IMR-90 (cell line): ENCODE measurements at regions not wholly inside any gene's neighbourhood (a gene's known extent, or its start where the extent isn't known, plus 50 kb on each side); places are given as distances from the start of the nearest gene placed in this dataset.

Experiments used
- ATAC-seq: fragments of 200-7000 bp; cut with Tn5 transposase; 2 replicates; pipeline ENCODE4 v1.9.1; 2020; ENCODE audit warnings: low read depth, mild to moderate bottlenecking, moderate library complexity
- BruUV-seq: library from RNA; stranded (reverse); fragments of 400-500 nt; replicated peaks from 2 replicates; lab custom pipeline; 2021; lab: Mats Ljungman, UMichigan
- CTCF ChIA-PET: fragments of 300-600 bp; formaldehyde crosslinking; extraction: SDS; loops from one replicate; lab custom pipeline; 2021; ENCODE audit warnings: antibody characterized with exemption; lab: Yijun Ruan, JAX
- POLR2A ChIA-PET: fragments of 300-600 bp; sonication (Branson Sonifier 250); formaldehyde crosslinking; loops from one replicate; lab custom pipeline; 2022; ENCODE audit warnings: antibody characterized with exemption; ENCODE audit not compliant: unreplicated experiment; lab: Charles Lee
- DNase-seq: peaks from one replicate; pipeline ENCODE4 v3.0.0; 2013
- H2AFZ ChIP-seq: replicated peaks from 2 replicates; pipeline ENCODE3; 2013; ENCODE audit warnings: low read length, mild to moderate bottlenecking; ENCODE audit not compliant: poor library complexity
- H2AK5ac ChIP-seq: 2 replicates; pipeline ENCODE4 v1.6.1; 2013; ENCODE audit warnings: low read depth, low read length, inconsistent platforms
- H2AK9ac ChIP-seq: replicated peaks from 2 replicates; pipeline ENCODE3; 2013; ENCODE audit warnings: mild to moderate bottlenecking, low read depth, low read length, moderate library complexity; ENCODE audit not compliant: poor library complexity
- H2BK120ac ChIP-seq: 2 replicates; pipeline ENCODE4 v1.6.1; 2013; ENCODE audit warnings: low read depth, low read length, inconsistent platforms
- H2BK15ac ChIP-seq: 3 replicates; pipeline ENCODE4 v1.6.1; 2013; ENCODE audit warnings: low read depth, low read length, inconsistent platforms
- H2BK20ac ChIP-seq: 2 replicates; pipeline ENCODE4 v1.6.1; 2013; ENCODE audit warnings: low read depth, mild to moderate bottlenecking, inconsistent platforms, low read length, moderate library complexity
- H2BK5ac ChIP-seq: 2 replicates; pipeline ENCODE4 v1.6.1; 2013; ENCODE audit warnings: mild to moderate bottlenecking, low read depth, low read length, inconsistent platforms; ENCODE audit not compliant: poor library complexity, severe bottlenecking
- H3K14ac ChIP-seq: replicated peaks from 2 replicates; pipeline ENCODE4 v1.6.1; 2013; ENCODE audit warnings: low read depth, low read length, inconsistent platforms
- H3K18ac ChIP-seq: 2 replicates; pipeline ENCODE4 v1.6.1; 2013; ENCODE audit warnings: low read depth, low read length, control low read depth
- H3K23ac ChIP-seq: 2 replicates; pipeline ENCODE4 v1.6.1; 2013; ENCODE audit warnings: low read depth, low read length, inconsistent platforms
- H3K27ac ChIP-seq: 2 replicates; pipeline ENCODE4 v1.5.1; 2013; ENCODE audit warnings: mild to moderate bottlenecking, control low read depth, low read length; ENCODE audit not compliant: insufficient read depth
- H3K27me3 ChIP-seq: 2 replicates; pipeline ENCODE4 v1.6.1; 2013; ENCODE audit warnings: low read length; ENCODE audit not compliant: control insufficient read depth, insufficient read depth
- H3K36me3 ChIP-seq: 2 replicates; pipeline ENCODE4 v1.6.1; 2013; ENCODE audit warnings: low read length, mixed read lengths; ENCODE audit not compliant: control insufficient read depth, insufficient read depth
- H3K4ac ChIP-seq: 2 replicates; pipeline ENCODE4 v1.6.1; 2013; ENCODE audit warnings: low read depth, low read length, inconsistent platforms
- H3K4me1 ChIP-seq: 2 replicates; pipeline ENCODE4 v1.6.1; 2013; ENCODE audit warnings: low read length, mixed read lengths; ENCODE audit not compliant: control insufficient read depth, insufficient read depth
- H3K4me2 ChIP-seq: 2 replicates; pipeline ENCODE4 v1.6.1; 2013; ENCODE audit warnings: low read depth, mild to moderate bottlenecking, control low read depth, low read length, moderate library complexity
- H3K4me3 ChIP-seq: 2 replicates; pipeline ENCODE4 v1.5.1; 2013; ENCODE audit warnings: low read depth, mild to moderate bottlenecking, control low read depth, low read length, moderate library complexity; ENCODE audit not compliant: insufficient read depth
- H3K56ac ChIP-seq: 2 replicates; pipeline ENCODE4 v1.6.1; 2013; ENCODE audit warnings: low read length, inconsistent platforms; ENCODE audit not compliant: insufficient read depth; ENCODE audit errors: extremely low read depth
- H3K79me1 ChIP-seq, 2 experiments: 2 replicates each; pipeline ENCODE4 v1.6.1; 2013; ENCODE audit warnings: low read length in 2 of 2, inconsistent platforms in 1 of 2, low read depth in 1 of 2
- H3K9ac ChIP-seq: 2 replicates; pipeline ENCODE4 v1.6.1; 2013; ENCODE audit warnings: low read depth, low read length, control low read depth
- H3K9me1 ChIP-seq: 2 replicates; pipeline ENCODE4 v1.6.1; 2013; ENCODE audit warnings: low read length, inconsistent platforms; ENCODE audit not compliant: insufficient read depth
- H3K9me3 ChIP-seq: 2 replicates; pipeline ENCODE4 v1.6.1; 2013; ENCODE audit warnings: low read length; ENCODE audit not compliant: control insufficient read depth, insufficient read depth
- H4K20me1 ChIP-seq: 2 replicates; pipeline ENCODE4 v1.6.1; 2013; ENCODE audit warnings: low read length, inconsistent platforms; ENCODE audit not compliant: insufficient read depth
- H4K5ac ChIP-seq: 2 replicates; pipeline ENCODE4 v1.6.1; 2013; ENCODE audit warnings: mild to moderate bottlenecking, low read depth, low read length, control low read depth
- H4K8ac ChIP-seq, 2 experiments: 2 replicates each; pipeline ENCODE4 v1.6.1; 2013; ENCODE audit warnings: low read depth in 2 of 2, low read length in 2 of 2, control low read depth in 1 of 2, inconsistent platforms in 1 of 2
- H4K91ac ChIP-seq: 2 replicates; pipeline ENCODE4 v1.6.1; 2013; ENCODE audit warnings: low read depth, low read length, inconsistent platforms; ENCODE audit not compliant: insufficient read depth
- BHLHE40 ChIP-seq: fragments of 150-350 bp; IDR thresholded peaks from 2 replicates; pipeline ENCODE4 v1.6.1; 2016; ENCODE audit warnings: mild to moderate bottlenecking, low read depth, low read length
- CEBPB ChIP-seq: IDR thresholded peaks from 2 replicates; pipeline ENCODE4 v1.6.1; 2012; ENCODE audit warnings: low read depth, low read length, improper control_type of control experiment
- FOS ChIP-seq: fragments of 150-350 bp; IDR thresholded peaks from 2 replicates; pipeline ENCODE4 v1.6.1; 2016; ENCODE audit warnings: low read depth, low read length
- MAFK ChIP-seq: IDR thresholded peaks from 2 replicates; pipeline ENCODE4 v1.6.1; 2012; ENCODE audit warnings: low read depth, low read length, improper control_type of control experiment
- MAZ ChIP-seq: IDR thresholded peaks from 2 replicates; pipeline ENCODE4 v1.6.1; 2012; ENCODE audit warnings: low read depth, mild to moderate bottlenecking, low read length, improper control_type of control experiment, moderate library complexity, borderline replicate concordance
- MXI1 ChIP-seq: IDR thresholded peaks from 2 replicates; pipeline ENCODE4 v1.6.1; 2012; ENCODE audit warnings: low read depth, mild to moderate bottlenecking, low read length, moderate library complexity, borderline replicate concordance
- NFE2L2 ChIP-seq: fragments of 150-350 bp; IDR thresholded peaks from 2 replicates; pipeline ENCODE4 v1.6.1; 2016; ENCODE audit warnings: low read depth, mild to moderate bottlenecking, low read length
- POLR2A ChIP-seq: IDR thresholded peaks from 2 replicates; pipeline ENCODE4 v1.6.1; 2012; ENCODE audit warnings: mild to moderate bottlenecking, low read depth, low read length
- RAD21 ChIP-seq: IDR thresholded peaks from 2 replicates; pipeline ENCODE4 v1.6.1; 2012; ENCODE audit warnings: low read length, improper control_type of control experiment
- RFX5 ChIP-seq: IDR thresholded peaks from 2 replicates; pipeline ENCODE4 v1.8.0; 2012; ENCODE audit warnings: low read depth, mild to moderate bottlenecking, low read length, moderate library complexity
- SMC3 ChIP-seq: fragments of 150-350 bp; IDR thresholded peaks from 2 replicates; pipeline ENCODE4 v1.6.1; 2016; ENCODE audit warnings: low read depth, mild to moderate bottlenecking, antibody characterized with exemption, low read length, moderate library complexity
- WGBS, 2 experiments: methylation state at CpG; one replicate each; pipeline versions ENCODE4 v1.1.5 to v1.1.7; 2013; ENCODE audit warnings: missing lambda C conversion rate in 2 of 2; ENCODE audit not compliant: insufficient read length in 1 of 2; ENCODE audit errors: extremely low coverage in 2 of 2; 5-methylcytosine and 5-hydroxymethylcytosine counted together
- dilution Hi-C: fragments of 300-500 bp; cut with HindIII; formaldehyde crosslinking; loops from one replicate; pipeline ENCODE4 v1.14.3; 2018; ENCODE audit warnings: low sequenced_read_pairs; ENCODE audit not compliant: unreplicated experiment
- in situ Hi-C: fragments of 300-500 bp; cut with MboI; formaldehyde crosslinking; loops from 3 replicates; pipeline ENCODE4 v1.14.3; 2019; ENCODE audit warnings: low sequenced_read_pairs, inconsistent platforms, mixed read lengths
- intact Hi-C: fragments of 100-400 bp; cut with micrococcal nuclease; formaldehyde crosslinking; loops from 2 replicates; pipeline ENCODE4 v1.10.0; 2022
- TF ChIP-seq, protein P1 (sequence below): fragments of 150-350 bp; IDR thresholded peaks from 2 replicates; pipeline ENCODE4 v1.6.1; 2016; ENCODE audit warnings: low read depth, mild to moderate bottlenecking, low read length, moderate library complexity, borderline replicate concordance
- TF ChIP-seq, protein P2 (sequence below): conservative IDR thresholded peaks from 2 replicates; pipeline ENCODE4 v1.5.1; 2012; ENCODE audit warnings: mild to moderate bottlenecking, low read depth, low read length, improper control_type of control experiment
- TF ChIP-seq, protein P3 (sequence below): fragments of 150-350 bp; IDR thresholded peaks from 2 replicates; pipeline ENCODE4 v1.6.1; 2017; ENCODE audit warnings: mild to moderate bottlenecking, antibody characterized with exemption, low read length, low read depth

DNA sequence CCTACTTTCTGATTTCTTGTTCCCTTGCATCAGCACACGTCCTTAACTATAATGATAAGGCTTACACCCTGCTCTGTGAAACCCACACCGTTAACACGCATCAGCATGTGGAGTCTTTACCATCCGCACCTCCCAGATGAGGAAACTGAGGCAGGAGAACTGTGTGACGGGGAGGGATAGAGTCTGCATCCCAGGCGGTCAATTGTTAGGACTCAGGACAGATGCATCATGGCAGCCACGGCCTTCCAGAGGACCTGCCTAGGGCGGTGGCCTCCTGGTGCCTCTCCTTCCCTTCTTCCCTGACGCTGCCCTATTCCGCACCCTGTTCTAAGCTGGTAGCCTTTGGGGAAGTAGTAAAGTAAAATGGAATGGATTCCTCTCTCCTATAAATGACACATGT, 326.0 kb downstream of the TEX29 start:
- no peak overlapping the region for H3K4ac ChIP-seq
- no peak overlapping the region for H2AFZ ChIP-seq
- no peak overlapping the region for H3K18ac ChIP-seq
- no peaks in the 10 kb centered on the region for H3K79me1 ChIP-seq
- TF ChIP-seq RFX5, result no peak
- TF ChIP-seq MXI1, result no peak
- TF ChIP-seq, protein P1, sequence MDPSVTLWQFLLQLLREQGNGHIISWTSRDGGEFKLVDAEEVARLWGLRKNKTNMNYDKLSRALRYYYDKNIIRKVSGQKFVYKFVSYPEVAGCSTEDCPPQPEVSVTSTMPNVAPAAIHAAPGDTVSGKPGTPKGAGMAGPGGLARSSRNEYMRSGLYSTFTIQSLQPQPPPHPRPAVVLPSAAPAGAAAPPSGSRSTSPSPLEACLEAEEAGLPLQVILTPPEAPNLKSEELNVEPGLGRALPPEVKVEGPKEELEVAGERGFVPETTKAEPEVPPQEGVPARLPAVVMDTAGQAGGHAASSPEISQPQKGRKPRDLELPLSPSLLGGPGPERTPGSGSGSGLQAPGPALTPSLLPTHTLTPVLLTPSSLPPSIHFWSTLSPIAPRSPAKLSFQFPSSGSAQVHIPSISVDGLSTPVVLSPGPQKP, result no peak
- no peak for TF ChIP-seq FOS
- TF ChIP-seq SMC3, result no peak
- TF ChIP-seq RAD21, result no peak
- no peak for TF ChIP-seq MAZ
- TF ChIP-seq, protein P2, sequence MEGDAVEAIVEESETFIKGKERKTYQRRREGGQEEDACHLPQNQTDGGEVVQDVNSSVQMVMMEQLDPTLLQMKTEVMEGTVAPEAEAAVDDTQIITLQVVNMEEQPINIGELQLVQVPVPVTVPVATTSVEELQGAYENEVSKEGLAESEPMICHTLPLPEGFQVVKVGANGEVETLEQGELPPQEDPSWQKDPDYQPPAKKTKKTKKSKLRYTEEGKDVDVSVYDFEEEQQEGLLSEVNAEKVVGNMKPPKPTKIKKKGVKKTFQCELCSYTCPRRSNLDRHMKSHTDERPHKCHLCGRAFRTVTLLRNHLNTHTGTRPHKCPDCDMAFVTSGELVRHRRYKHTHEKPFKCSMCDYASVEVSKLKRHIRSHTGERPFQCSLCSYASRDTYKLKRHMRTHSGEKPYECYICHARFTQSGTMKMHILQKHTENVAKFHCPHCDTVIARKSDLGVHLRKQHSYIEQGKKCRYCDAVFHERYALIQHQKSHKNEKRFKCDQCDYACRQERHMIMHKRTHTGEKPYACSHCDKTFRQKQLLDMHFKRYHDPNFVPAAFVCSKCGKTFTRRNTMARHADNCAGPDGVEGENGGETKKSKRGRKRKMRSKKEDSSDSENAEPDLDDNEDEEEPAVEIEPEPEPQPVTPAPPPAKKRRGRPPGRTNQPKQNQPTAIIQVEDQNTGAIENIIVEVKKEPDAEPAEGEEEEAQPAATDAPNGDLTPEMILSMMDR, result no peak
- TF ChIP-seq MAFK, result no peak
- TF ChIP-seq, protein P3, sequence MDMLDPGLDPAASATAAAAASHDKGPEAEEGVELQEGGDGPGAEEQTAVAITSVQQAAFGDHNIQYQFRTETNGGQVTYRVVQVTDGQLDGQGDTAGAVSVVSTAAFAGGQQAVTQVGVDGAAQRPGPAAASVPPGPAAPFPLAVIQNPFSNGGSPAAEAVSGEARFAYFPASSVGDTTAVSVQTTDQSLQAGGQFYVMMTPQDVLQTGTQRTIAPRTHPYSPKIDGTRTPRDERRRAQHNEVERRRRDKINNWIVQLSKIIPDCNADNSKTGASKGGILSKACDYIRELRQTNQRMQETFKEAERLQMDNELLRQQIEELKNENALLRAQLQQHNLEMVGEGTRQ, result no peak
- TF ChIP-seq CEBPB, result no peak
- TF ChIP-seq POLR2A, result no peak
- no peak for TF ChIP-seq BHLHE40
- TF ChIP-seq NFE2L2, result no peak
- no peak overlapping the region for H4K8ac ChIP-seq
- no TSS peak for BruUV-seq
- ATAC-seq (no peak), DNase-seq (no peak)
- H3K27ac ChIP-seq, result no peak overlapping the region
- H3K27me3 ChIP-seq, result no peaks in the 10 kb centered on the region
- no peak overlapping the region for H3K56ac ChIP-seq
- ChIA-PET POLR2A (no interaction called here), CTCF (no interaction called here)
- no peak overlapping the region for H2AK5ac ChIP-seq
- no peak overlapping the region for H2BK5ac ChIP-seq
- H2BK20ac ChIP-seq, result no peak overlapping the region
- no peak overlapping the region for H3K14ac ChIP-seq
- H3K9me3 ChIP-seq, result peaks cover 29% of the 10 kb centered on the region
- WGBS, 2 experiments, result no CpG with 5 or more reads among the region's 10 CpGs
- H3K4me1 ChIP-seq, result no peaks in the 10 kb centered on the region
- no peak overlapping the region for H4K91ac ChIP-seq
- no peak overlapping the region for H2BK120ac ChIP-seq
- H3K4me3 ChIP-seq, result no peak overlapping the region
- H4K5ac ChIP-seq, result no peak overlapping the region
- no peak overlapping the region for H2BK15ac ChIP-seq
- no peaks in the 10 kb centered on the region for H3K9me1 ChIP-seq
- no peak overlapping the region for H2AK9ac ChIP-seq
- intact Hi-C loops, result no loop called here
- H3K36me3 ChIP-seq, result no peaks in the 10 kb centered on the region
- in situ Hi-C loops, result no loop called here
- no peaks in the 10 kb centered on the region for H4K20me1 ChIP-seq
- dilution Hi-C loops, result no loop called here
- no peak overlapping the region for H3K9ac ChIP-seq
- H3K23ac ChIP-seq, result no peak overlapping the region
- no peak overlapping the region for H3K4me2 ChIP-seq
